ENCODE measurements at regions not wholly inside any gene's neighbourhood (a gene's known extent, or its start where the extent isn't known, plus 50 kb on each side); places are given as distances from the start of the nearest gene placed in this dataset.

- peak overlapping the region; percentile 35 for H3K4me3 ChIP-seq (ENCODE audit: low read length)
- peak overlapping the region; percentile 15; the same call in 1 of the 2 replicates for H3K9ac ChIP-seq (ENCODE audit: low read length)
- H3K36me3 ChIP-seq (replicated peaks; ENCODE audit: insufficient read depth, low read length) = no peaks in the 10 kb centered on the region
- no peaks in the 10 kb centered on the region for H3K9me3 ChIP-seq (replicated peaks; ENCODE audit: insufficient read depth, low read length)
- peak; percentile 76 for DNase-seq
- no peaks in the 10 kb centered on the region for H3K79me2 ChIP-seq (ENCODE audit: low read length)
- peaks cover 28% of the 10 kb centered on the region for H3F3A ChIP-seq (ENCODE audit: insufficient read depth, low read length)
- H3K4me1 ChIP-seq (ENCODE audit: low read length) = peaks cover 47% of the 10 kb centered on the region
- TF ChIP-seq CTCF (IDR thresholded peaks at IDR 0.05; ENCODE audit: low read length) = no peak
- no peak for TF ChIP-seq EZH2 (optimal IDR thresholded peaks at IDR 0.05; ENCODE audit: low read depth, low read length)
- no peak for TF ChIP-seq EZH2phosphoT487 (IDR thresholded peaks at IDR 0.05; ENCODE audit: low read length)
- H3K9me2 ChIP-seq (replicated peaks; ENCODE audit: insufficient read depth, low read length) = no peaks in the 10 kb centered on the region
- peak overlapping the region; percentile 15; the same call in 1 of the 2 replicates for H2AFZ ChIP-seq (ENCODE audit: low read length)
- no peaks in the 10 kb centered on the region for H4K20me1 ChIP-seq (ENCODE audit: insufficient read depth, low read length)
- peak overlapping the region; percentile 80; the same call in 1 of the 2 replicates for H3K27ac ChIP-seq (ENCODE audit: low read length)
- H3K27me3 ChIP-seq (replicated peaks; ENCODE audit: insufficient read depth, low read length) = no peaks in the 10 kb centered on the region
- peak overlapping the region; percentile 77 for H3K4me2 ChIP-seq (ENCODE audit: low read depth, low read length)
Measured at GRCh38 chr16:63628812-63629211, 1493.1 kb downstream of the CDH11 start.

GRCh38 chr16:63625126-63625525, 1496.7 kb downstream of the CDH11 start:
- Histone ChIP-seq H3K27ac (ENCODE audit: low read length) (no peak overlapping the region), H3K9me2 (replicated peaks; ENCODE audit: insufficient read depth, low read length) (no peaks in the 10 kb centered on the region), H3K9me3 (replicated peaks; ENCODE audit: insufficient read depth, low read length) (no peaks in the 10 kb centered on the region), H3K9ac (ENCODE audit: low read length) (no peak overlapping the region), H3K4me3 (ENCODE audit: low read length) (no peak overlapping the region), H3K4me2 (ENCODE audit: low read depth, low read length) (no peak overlapping the region), H3F3A (ENCODE audit: insufficient read depth, low read length) (peaks cover 21% of the 10 kb centered on the region), H4K20me1 (ENCODE audit: insufficient read depth, low read length) (no peaks in the 10 kb centered on the region), H3K79me2 (ENCODE audit: low read length) (no peaks in the 10 kb centered on the region), H3K4me1 (ENCODE audit: low read length) (peaks cover 36% of the 10 kb centered on the region), H3K36me3 (replicated peaks; ENCODE audit: insufficient read depth, low read length) (no peaks in the 10 kb centered on the region), H3K27me3 (replicated peaks; ENCODE audit: insufficient read depth, low read length) (no peaks in the 10 kb centered on the region), H2AFZ (ENCODE audit: low read length) (no peak overlapping the region)
- DNase-seq = no peak
- no peak for TF ChIP-seq EZH2phosphoT487 (IDR thresholded peaks at IDR 0.05; ENCODE audit: low read length)
- no peak for TF ChIP-seq EZH2 (optimal IDR thresholded peaks at IDR 0.05; ENCODE audit: low read depth, low read length)

GRCh38 chr16:63623551-63624039, 1498.3 kb downstream of the CDH11 start:
- no peaks in the 10 kb centered on the region for H3K27me3 ChIP-seq (replicated peaks; ENCODE audit: insufficient read depth, low read length)
- H3K79me2 ChIP-seq (ENCODE audit: low read length) = no peaks in the 10 kb centered on the region
- no peaks in the 10 kb centered on the region for H4K20me1 ChIP-seq (ENCODE audit: insufficient read depth, low read length)
- H3K27ac ChIP-seq (ENCODE audit: low read length) = no peak overlapping the region
- H3K4me2 ChIP-seq (ENCODE audit: low read depth, low read length) = no peak overlapping the region
- H3K9me3 ChIP-seq (replicated peaks; ENCODE audit: insufficient read depth, low read length) = no peaks in the 10 kb centered on the region
- H3K4me1 ChIP-seq (ENCODE audit: low read length) = peaks cover 29% of the 10 kb centered on the region
- peaks cover 17% of the 10 kb centered on the region for H3F3A ChIP-seq (ENCODE audit: insufficient read depth, low read length)
- no peak for TF ChIP-seq CTCF (IDR thresholded peaks at IDR 0.05; ENCODE audit: low read length)
- TF ChIP-seq EZH2 (optimal IDR thresholded peaks at IDR 0.05; ENCODE audit: low read depth, low read length) = no peak
- no peaks in the 10 kb centered on the region for H3K36me3 ChIP-seq (replicated peaks; ENCODE audit: insufficient read depth, low read length)
- no peaks in the 10 kb centered on the region for H3K9me2 ChIP-seq (replicated peaks; ENCODE audit: insufficient read depth, low read length)
- no peak overlapping the region for H3K9ac ChIP-seq (ENCODE audit: low read length)
- H2AFZ ChIP-seq (ENCODE audit: low read length) = no peak overlapping the region
- DNase-seq = no peak
- no peak overlapping the region for H3K4me3 ChIP-seq (ENCODE audit: low read length)

- H3K27me3 ChIP-seq (replicated peaks; ENCODE audit: insufficient read depth, low read length) = no peaks in the 10 kb centered on the region
- TF ChIP-seq EZH2phosphoT487 (IDR thresholded peaks at IDR 0.05; ENCODE audit: low read length) (no peak), EZH2 (optimal IDR thresholded peaks at IDR 0.05; ENCODE audit: low read depth, low read length) (no peak), CTCF (IDR thresholded peaks at IDR 0.05; ENCODE audit: low read length) (no peak)
- peaks cover 14% of the 10 kb centered on the region for H3F3A ChIP-seq (ENCODE audit: insufficient read depth, low read length)
- peak overlapping the region; percentile 76 for H3K4me2 ChIP-seq (ENCODE audit: low read depth, low read length)
- H3K4me3 ChIP-seq (ENCODE audit: low read length) = peak overlapping the region; percentile 38; the same call in 1 of the 2 replicates
- H3K9me2 ChIP-seq (replicated peaks; ENCODE audit: insufficient read depth, low read length) = no peaks in the 10 kb centered on the region
- H4K20me1 ChIP-seq (ENCODE audit: insufficient read depth, low read length) = no peaks in the 10 kb centered on the region
- H3K9ac ChIP-seq (ENCODE audit: low read length) = peak overlapping the region; percentile 36; the same call in 1 of the 2 replicates
- peak overlapping the region; percentile 89 for H3K27ac ChIP-seq (ENCODE audit: low read length)
- H2AFZ ChIP-seq (ENCODE audit: low read length) = no peak overlapping the region
- H3K9me3 ChIP-seq (replicated peaks; ENCODE audit: insufficient read depth, low read length) = no peaks in the 10 kb centered on the region
- H3K36me3 ChIP-seq (replicated peaks; ENCODE audit: insufficient read depth, low read length) = no peaks in the 10 kb centered on the region
- no peaks in the 10 kb centered on the region for H3K79me2 ChIP-seq (ENCODE audit: low read length)
- DNase-seq = peak; percentile 84
- peaks cover 18% of the 10 kb centered on the region for H3K4me1 ChIP-seq (ENCODE audit: low read length)
Measured at GRCh38 chr16:63618896-63619485, 1502.9 kb downstream of the CDH11 start.
